GM21390 (cell line): ENCODE measurements at regions not wholly inside any gene's neighbourhood (a gene's known extent, or its start where the extent isn't known, plus 50 kb on each side); places are given as distances from the start of the nearest gene placed in this dataset.

ENCODE experiments used
- ATAC-seq: cut with Tn5 transposase; IDR thresholded peaks from one replicate; pipeline ENCODE4 v1.9.1; 2021; ENCODE audit not compliant: unreplicated experiment

DNA sequence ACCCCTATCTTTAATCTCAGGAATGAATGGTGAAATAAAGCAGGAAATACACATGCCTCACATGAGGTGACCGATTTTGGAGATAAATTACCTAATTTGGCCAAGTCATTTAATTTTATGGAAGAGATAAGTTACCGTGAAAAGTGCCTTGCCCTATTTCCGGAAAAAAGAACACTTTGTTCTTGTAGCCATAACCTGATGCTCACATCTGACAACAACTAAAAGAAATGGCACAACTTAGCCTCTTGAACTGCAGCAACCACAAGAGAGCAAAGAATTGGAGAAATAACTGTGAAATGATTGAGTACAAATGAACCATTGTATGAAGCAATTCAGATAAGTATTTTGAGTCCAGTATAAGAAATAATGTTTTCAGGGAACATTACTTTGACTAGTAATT, 628.1 kb upstream of the TYRP1 start:
- ATAC-seq: no peak

DNA sequence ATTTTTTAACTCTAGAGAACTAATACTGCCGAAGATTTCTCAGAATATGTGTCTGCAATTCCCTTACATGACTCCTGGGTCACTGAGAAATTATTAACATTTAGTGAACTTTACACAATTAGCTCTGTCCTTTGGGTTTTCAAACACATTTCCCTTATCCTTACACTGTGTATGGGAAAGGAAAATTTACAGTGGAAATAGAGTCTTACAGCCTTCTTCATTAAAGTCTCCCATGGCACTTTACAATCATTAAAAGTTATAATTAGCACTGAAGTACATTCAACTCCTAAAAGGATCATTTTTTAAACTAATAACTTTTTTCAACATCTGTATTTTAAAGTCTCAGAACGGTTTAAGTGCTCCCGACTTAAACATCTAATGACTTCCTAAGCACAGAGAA, 627.5 kb upstream of the TYRP1 start:
- ATAC-seq: no peak

DNA sequence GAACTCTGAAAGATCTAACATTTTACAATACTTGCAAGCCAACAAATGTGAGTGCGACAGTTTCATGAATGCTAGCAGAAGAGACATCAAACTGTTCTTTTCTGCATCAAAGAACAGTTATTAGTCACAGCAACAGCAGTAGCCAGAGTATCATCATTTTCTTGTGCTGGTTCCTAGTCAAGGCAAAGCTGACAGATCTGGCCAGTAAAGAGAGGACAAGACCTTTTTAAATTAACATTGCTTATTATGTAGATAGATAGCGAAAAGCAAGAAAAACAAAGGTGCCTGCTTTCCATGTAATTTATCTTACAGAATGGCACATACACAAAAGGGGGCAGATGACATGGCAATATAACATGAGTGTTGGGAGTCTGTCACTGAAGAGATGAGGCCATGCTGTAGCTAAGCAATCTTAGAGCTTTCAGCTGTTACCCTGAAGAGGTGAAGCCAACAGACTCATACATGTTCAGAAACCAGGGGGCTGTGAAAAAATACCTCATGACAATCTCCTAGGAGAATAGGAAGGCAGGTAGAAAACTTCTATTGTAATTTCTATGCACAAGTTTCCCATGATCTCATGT, 626.6 kb upstream of the TYRP1 start:
- ATAC-seq: no peak

DNA sequence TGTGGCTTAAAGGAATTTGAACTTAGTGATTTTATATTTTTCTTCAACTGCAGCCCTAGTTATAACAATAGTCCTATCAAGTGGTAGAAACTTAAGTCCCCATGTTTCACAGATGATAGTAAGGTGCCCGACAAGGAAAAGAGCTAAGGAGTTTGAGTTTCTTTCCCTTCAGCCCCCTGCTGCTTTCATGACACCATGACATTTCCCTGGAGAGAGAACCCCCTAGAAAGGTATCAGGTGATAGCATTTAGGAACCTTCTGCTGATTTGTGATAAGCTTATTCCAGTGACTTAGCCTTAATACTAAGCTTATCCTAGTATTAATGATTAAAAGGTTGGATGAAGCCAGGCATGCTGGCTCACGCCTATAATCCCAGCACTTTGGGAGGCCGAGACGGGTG, 623.8 kb upstream of the TYRP1 start:
- ATAC-seq: no peak

DNA sequence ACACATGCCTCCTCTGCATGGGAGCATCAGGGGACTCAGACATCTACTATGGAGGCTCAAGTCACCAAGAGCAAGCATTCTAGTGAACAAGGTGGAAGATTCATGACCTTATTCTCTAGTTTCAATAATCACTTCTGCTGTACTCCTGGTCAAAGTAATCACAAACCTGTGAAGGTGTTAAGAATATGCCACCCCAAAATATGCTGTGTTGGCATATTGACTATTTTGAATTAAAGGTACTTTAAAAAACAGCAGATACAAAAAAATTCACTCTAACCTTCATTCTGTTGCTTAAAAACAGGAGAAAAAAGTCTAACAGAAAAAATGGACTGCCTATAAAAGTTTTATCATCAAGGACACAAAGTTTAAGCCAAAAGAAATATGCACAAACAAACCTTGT, 607.8 kb upstream of the TYRP1 start:
- ATAC-seq: no peak

DNA sequence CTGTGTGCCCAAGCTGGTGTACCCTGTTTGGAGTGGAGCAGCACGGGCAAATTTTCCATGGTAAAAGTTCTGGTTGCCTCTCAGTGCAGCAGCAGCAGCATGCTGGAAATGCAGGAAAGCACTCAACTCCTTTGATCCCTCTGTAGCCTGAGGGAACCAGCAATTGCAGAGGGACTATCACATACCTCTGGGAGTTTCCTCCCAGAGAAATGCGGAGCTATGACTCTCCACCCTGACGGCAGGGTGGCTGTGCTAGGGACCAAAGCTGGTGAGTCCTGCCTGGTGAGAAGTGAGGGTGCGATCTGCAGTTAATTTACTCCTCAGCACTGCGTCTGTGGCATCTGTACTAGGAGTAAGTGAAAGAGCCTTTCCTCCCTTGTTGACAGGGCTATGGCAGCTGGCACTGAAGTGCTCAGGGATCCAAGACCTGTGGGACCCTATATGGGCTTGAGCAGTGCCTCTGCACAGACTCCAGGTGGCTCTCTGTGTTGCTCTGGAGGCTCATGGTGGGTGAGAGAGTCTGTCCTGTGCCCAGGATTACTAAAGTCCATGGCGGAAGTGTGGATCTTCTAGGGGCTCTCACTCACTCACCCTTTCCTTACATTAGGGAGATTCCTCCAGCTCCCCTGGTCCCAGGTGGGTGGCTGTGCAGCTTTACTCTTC, 601.2 kb upstream of the TYRP1 start:
- ATAC-seq: no peak

DNA sequence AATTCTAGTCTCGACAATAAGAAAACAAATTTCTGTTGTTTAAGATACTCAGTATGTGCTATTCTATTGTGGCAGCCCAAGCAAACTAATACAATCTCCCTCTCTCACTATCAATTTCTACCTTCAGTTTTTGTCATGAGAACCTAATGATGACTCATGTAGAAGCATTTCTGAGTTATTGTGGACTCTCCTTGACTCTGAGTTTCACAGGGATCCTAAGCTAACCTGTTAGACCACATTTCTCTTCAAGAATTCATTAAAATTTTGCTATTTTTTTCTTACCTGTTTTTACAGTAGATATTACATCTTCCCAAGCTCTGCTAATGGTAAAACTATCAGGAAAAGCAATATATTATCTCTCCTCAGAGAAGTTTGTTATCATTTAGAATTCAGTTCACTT, 599.1 kb upstream of the TYRP1 start:
- ATAC-seq: no peak

DNA sequence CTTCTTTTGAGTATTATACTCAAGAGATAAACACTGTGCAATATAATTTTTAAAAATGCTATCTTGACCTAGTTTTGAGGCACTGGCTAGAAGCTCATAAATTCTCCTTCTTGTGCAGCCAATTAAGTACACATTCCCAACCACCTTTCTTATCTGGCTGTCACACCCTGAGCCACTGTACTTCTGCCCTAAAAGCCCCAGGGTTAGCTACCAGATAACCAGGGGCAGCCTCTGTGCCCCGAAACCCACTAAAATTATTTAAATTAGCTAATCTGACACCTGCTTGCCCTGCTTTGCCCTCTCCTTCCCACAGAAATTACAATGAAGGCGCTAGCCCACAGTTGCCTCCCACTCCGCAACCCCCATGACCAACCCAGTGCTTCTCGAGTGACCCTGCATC, 597.3 kb upstream of the TYRP1 start:
- ATAC-seq: no peak

DNA sequence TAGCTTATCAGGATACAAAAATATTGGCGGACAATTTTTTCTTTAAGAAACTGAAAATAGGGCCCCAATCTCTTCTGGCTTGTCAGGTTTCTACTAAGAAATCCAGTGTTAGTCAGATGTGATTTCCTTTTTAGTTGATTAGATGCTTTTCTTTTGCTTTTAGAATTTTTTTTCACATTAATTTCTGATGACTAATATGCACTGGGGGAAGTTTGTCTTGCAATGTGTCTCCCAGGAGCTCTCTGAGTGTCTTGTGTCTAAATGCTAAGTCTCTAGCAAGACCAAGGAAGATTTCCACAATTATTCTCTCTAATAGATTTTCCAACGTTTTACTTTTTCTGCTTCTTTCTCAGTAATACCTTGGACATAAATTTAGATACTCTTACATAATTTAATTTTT, 559.8 kb upstream of the TYRP1 start:
- no peak for ATAC-seq

DNA sequence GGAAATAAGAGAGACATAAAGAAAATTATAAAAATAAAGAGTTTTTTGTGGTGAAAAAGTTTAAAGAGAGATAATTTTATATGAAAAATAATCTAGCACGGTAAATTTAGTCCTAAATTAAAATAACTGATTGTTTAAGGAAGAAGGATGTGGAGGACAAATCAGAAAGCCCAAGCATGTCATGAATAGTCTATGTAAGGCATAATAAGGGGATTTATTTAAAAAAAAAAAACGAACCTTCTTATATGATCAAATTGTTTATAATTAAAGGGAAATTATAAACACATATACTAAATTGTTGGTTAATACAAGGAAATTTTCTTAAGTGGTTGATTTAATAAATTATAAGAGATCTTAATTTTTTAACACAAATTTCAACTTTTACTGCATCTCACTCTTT, 551.8 kb upstream of the TYRP1 start:
- no peak for ATAC-seq

DNA sequence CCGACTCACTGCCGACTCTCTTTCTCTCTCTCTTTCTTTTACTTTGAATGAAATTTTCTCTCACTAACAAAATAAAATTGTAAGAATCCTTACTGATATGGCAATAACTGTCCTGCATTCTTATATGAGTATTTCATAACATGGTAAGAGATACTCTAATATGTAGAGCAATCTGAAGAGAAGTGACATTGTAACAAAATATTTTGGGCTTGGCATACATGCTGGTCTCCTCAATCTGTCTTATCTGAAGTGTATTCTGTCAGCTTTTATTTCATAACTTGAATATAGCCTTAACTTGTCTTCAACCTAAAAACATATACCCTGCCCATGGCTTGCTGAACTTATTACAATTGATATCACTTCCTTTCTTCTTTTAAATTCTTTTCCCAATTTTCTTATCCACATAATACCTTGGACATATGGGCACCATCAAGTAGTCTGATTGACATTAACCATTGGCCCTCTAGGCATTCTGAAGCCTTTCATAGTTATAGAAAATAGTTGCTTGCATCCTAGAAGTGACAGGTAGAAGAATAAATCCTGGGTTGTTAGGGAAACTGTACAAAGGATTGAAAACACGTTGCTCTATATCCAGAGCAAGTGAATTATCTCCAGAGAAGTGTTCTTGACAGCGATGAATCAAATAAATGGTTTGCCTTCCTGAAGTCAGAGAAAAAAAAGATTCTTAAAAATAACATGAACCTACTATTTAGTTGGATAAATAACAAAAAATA, 537.6 kb upstream of the TYRP1 start:
- ATAC-seq: no peak

DNA sequence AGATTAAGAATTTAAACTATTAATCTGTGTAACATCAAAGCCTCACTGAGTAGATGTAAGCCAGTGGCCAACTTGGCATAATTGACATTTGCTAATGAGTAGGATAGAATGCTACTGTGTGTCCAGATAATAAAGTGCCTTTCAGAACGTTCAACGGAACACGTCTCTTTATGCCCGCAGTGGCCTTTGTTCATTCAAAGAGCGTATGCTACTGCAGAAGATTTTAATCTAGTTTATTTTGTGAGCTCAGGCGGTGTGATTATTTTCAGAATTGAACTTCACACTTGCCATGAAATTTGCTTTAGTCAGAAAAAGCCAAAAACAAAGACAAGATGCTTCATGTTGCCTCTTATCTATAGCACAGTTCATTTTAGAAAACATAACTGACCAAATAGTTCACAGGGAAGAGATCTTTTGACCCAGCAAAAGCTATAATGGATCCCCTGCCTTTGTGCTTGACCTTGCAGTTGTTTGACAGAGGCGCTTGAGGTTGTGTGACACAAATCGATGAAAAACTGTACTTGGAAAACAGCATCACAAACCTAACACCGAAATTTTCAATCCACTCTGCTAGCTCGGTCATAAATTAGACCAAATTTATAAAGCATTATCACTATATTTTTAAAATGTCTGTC, 530.9 kb upstream of the TYRP1 start:
- no peak for ATAC-seq

DNA sequence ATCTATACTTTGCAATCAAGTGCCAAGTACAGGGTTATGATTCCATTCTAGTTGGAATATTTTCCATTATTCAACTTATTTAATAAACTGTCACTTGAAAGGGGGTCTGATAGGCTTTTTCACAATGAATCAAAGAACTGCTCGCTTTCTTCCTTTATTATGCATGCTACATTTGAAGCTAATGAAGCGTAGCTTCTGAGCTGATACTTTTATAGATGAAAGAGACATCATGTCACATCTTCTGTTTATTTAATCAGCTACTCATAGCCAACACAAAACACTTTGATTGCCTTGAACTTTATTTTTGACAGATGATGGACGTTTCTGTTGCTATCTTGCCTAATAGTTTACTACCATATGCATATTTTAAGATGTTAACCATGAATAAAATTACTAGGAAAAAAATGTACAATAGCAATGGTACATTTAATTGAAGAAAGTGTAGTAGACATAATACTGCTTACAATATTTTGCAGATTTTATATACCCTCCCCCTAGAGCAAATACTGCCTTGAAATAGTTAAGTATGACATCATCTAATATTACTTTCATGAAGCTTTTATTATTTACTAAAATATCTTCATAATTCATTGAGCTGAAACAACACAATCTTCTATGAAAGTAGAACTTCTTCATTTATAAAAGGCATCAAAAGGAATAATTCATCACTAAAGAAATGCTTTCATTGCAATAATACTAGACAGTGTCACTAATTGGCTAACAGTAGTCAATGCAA, 529.3 kb upstream of the TYRP1 start:
- ATAC-seq: no peak

DNA sequence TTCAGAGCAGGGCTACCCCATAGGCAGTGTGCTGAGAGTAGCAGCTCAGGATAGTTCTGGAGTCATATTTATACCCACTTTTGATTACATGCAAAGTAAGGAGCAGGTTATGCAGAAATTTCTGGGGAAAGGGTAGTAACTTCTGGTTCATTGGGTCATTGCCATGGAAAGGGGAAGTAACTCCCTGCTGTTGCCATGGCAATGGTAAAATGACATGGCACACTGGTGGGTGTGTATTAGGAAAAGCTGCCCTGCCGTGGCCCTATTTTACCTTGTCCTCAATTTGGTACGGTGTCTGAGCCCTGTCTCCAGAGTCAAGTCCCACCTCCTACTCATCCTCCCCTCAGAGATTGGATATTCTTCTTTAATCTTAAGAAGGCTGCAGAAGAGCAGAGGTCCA, 526.7 kb upstream of the TYRP1 start:
- ATAC-seq: no peak

DNA sequence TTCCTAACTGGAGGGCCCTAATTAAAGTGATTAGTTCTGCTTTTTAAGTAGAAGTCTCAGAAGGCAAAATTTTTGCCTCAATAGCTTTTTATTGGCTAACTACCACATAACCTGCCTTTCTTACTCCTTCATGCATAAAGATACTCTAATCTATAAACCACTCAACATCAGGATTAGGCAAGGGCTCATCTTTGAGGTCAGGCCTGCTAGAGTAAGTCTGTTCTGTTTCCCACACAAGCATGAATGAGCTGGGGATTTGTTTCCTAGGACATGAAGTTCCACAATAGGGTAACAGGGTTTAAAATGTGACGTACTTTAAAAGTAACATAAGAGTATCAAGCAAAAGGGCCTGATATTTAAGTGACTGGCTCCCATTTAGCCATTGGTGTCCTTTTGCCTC, 522.7 kb upstream of the TYRP1 start:
- ATAC-seq: no peak

DNA sequence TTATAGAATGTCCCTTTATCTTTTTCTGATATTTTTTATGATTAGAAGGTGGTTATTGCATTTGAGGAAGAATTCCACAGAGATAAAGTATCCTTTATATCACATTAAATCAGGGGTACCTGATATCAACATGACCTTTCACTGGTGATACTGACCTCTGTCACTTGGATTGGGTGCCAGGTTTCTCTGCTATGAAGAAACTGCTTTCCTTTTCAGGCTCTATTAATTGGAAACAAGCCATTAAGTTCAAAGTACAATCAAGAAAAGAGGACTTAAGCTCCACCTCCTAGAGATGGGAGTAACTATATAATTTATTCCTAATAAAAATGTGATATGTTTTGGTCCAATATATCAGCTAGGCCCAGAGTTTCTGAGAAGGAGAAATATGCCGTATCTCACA, 514.6 kb upstream of the TYRP1 start:
- no peak for ATAC-seq

DNA sequence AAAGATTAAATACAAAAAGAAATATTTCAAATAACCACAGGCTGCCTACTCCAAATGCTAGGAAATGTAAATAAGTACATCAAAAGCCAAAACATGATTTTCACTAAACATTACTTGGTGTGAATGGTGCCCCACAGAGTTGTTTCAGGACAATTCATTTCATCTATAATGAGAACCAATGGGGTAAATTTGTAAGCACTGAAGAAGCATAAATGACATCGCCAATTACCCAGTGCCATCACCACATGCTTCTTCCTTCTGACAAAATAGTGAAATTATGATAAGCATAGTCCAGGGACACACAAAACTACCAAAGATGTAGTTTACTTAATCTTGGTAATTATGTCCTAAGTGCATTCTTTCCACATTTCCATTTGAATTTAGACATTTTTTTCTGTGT, 510.4 kb upstream of the TYRP1 start:
- no peak for ATAC-seq

DNA sequence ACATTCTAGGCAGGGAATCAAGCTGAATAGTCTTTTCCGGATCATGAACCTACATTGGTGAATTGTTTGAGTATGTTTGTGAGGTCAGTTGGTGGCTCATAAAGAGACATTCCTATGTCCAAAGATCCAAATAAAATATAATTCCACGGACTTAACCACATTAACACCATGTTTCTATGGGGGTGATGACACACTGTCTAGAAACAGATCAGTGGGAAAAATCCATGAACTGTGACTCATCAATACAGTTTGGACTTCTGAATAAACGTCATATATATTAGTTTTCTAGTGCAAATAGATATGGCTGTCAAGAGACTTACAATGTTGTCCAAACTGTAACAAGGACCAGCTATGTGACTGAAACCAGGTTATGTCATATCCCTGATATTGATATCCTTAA, 509.9 kb upstream of the TYRP1 start:
- ATAC-seq: no peak

DNA sequence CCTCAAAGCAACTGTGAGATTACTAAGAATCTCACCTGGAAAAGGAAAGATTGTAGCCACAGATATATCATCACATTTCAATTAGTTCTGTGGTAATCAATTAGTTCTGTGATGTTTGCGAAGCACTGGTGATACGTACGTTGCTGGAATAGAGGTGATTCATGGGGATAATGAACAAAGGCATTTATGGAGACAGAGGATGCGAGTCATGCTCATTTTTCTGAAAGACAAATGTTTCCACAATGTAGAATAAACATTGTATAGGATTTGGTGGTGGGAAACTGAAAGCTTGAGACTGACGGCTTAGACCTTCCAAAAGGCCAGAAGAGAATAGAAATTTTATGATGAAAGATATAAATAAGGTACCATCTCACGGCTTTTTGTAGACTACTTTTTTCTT, 507.3 kb upstream of the TYRP1 start:
- no peak for ATAC-seq

DNA sequence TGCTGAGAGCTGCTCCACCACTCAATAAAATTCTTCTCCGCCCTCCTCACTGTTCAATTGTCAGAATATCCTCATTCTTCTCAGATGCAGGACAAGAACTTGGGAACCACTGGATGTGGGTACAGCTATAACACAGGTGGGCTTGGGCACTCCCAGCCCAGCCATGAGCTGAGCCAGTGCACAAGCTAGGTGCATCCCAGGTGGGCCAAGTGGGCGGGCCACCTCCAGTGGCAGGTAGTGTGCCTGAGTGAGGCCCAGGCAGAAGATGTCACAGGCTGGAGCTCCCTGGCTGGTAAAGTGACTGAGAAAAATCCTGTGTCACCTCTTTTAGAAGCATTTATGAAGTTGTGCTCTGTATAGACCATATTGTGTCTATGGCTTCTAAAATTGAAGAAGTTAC, 501.6 kb upstream of the TYRP1 start:
- ATAC-seq: no peak

DNA sequence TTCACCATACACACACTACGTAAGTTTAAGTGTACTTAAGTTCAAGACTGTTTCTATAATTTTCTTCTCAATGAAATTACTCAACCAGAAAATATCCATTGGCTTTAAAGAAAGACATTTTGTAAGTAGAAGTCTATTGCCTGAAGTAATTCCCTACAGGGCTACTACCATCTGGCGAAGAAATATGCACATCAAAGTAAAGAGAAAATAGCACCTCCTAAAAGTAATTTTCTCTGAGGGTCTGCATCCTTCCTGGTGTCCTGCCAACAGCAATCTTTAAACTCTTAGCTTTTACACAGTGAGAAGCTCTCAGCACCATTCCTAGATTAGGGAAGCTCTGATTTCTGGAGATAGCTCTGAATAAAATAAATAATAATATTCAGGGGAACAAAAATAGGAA, 498.5 kb upstream of the TYRP1 start:
- no peak for ATAC-seq

DNA sequence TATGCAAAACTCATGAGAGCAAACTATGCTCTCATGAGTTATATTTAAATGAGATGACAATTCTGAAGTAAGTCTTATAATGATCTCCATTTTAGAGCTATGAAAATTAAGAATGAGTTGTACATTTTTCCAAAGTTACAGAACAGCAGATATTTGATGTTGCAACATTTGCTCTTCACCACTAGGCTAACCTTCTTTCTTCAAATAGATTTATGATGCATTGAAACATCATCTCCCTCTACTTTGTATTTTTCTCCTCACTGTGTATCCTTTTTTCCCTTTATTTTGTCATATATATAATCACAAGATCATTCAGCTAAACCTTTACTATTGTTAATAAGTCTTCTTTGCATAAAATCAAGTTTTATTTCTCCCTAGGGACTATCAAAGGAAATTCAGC, 497.7 kb upstream of the TYRP1 start:
- no peak for ATAC-seq
